DMS79 treated with DMSO at 0.1 percent for 48 hours (cell line): ENCODE measurements at regions not wholly inside any gene's neighbourhood (a gene's known extent, or its start where the extent isn't known, plus 50 kb on each side); places are given as distances from the start of the nearest gene placed in this dataset.

Source experiments
- DNase-seq: peaks from one replicate; lab custom pipeline; 2025; lab: John Stamatoyannopoulos, UW

GRCh38 chr2:239586651-239587310 is 186.0 kb upstream of the HDAC4 start:
- no peak for DNase-seq

- no peak for DNase-seq
These were observed 184.6 kb upstream of the HDAC4 start for GRCh38 chr2:239585422-239585821.

GRCh38 chr2:239584986-239585385 is 184.2 kb upstream of the HDAC4 start:
- DNase-seq = no peak

GRCh38 chr2:239583879-239584859 is 183.3 kb upstream of the HDAC4 start:
- no peak for DNase-seq

GRCh38 chr2:239583171-239583878 is 182.5 kb upstream of the HDAC4 start:
- no peak for DNase-seq

- no peak for DNase-seq
These were observed 181.7 kb upstream of the HDAC4 start for GRCh38 chr2:239582476-239582875.

- DNase-seq = no peak
These were observed 180.6 kb upstream of the HDAC4 start for GRCh38 chr2:239581352-239581901.

GRCh38 chr2:239580199-239580527 is 179.3 kb upstream of the HDAC4 start:
- no peak for DNase-seq

- no peak for DNase-seq
These were observed 178.8 kb upstream of the HDAC4 start for GRCh38 chr2:239579524-239580198.

GRCh38 chr2:239579081-239579480 is 178.3 kb upstream of the HDAC4 start:
- no peak for DNase-seq

- no peak for DNase-seq
These were observed 177.6 kb upstream of the HDAC4 start for GRCh38 chr2:239578381-239578780.

- no peak for DNase-seq
These were observed 177.1 kb upstream of the HDAC4 start for GRCh38 chr2:239577935-239578334.

GRCh38 chr2:239576784-239577685 is 176.2 kb upstream of the HDAC4 start:
- no peak for DNase-seq

- DNase-seq = no peak
These were observed 175.2 kb upstream of the HDAC4 start for GRCh38 chr2:239575931-239576445.

- no peak for DNase-seq
These were observed 173.8 kb upstream of the HDAC4 start for GRCh38 chr2:239574434-239575156.

GRCh38 chr2:239574054-239574433 is 173.2 kb upstream of the HDAC4 start:
- DNase-seq = no peak

GRCh38 chr2:239570971-239571520 is 170.2 kb upstream of the HDAC4 start:
- DNase-seq = no peak

GRCh38 chr2:239570216-239570925 is 169.6 kb upstream of the HDAC4 start:
- DNase-seq = no peak
